ENCODE measurements at regions not wholly inside any gene's neighbourhood (a gene's known extent, or its start where the extent isn't known, plus 50 kb on each side); places are given as distances from the start of the nearest gene placed in this dataset.

- Histone ChIP-seq H3K9me3 (no peaks in the 10 kb centered on the region), H3K27me3 (no peaks in the 10 kb centered on the region), H3K4me3 (no peak overlapping the region), H3K4me1 (no peaks in the 10 kb centered on the region), H3K36me3 (no peaks in the 10 kb centered on the region), H3K27ac (no peak overlapping the region)
- DNase-seq, result no peak
- intact Hi-C loops (cut with DNase I; ENCODE audit: low total_unique reads), result no loop called here
- TF ChIP-seq CTCF (IDR thresholded peaks at IDR 0.05) (no peak), POLR2A (IDR thresholded peaks at IDR 0.05) (no peak)
These were observed 154.0 kb downstream of the PMAIP1 start for GRCh38 chr18:60053747-60054304.

- intact Hi-C loops (cut with DNase I; ENCODE audit: low total_unique reads), result no loop called here
- Histone ChIP-seq H3K4me1 (no peaks in the 10 kb centered on the region), H3K4me3 (no peak overlapping the region), H3K36me3 (no peaks in the 10 kb centered on the region), H3K9me3 (no peaks in the 10 kb centered on the region), H3K27ac (no peak overlapping the region), H3K27me3 (no peaks in the 10 kb centered on the region)
- TF ChIP-seq POLR2A (IDR thresholded peaks at IDR 0.05) (no peak), CTCF (IDR thresholded peaks at IDR 0.05) (no peak)
- no peak for DNase-seq
These were observed 151.0 kb downstream of the PMAIP1 start for GRCh38 chr18:60050821-60051220.

DNA sequence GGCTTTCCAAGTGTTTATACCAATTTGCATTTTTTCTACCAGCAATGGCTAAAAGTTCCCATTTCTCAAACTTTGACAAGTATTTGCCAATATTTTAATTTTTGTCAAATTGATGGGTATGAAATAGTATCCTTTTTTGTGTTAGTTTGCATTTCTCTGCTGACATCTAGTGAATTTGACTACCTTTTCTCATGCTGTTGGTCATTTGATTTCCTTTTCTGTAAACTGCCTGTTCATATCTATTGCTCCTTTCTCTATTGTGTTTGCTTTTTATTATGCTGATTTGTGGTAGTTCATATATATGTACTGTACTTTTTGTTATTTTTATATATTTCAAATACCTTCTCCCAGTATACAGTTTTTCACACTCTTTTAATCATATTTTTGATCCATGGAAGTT, 149.4 kb downstream of the PMAIP1 start:
- H3K4me3 ChIP-seq, result no peak overlapping the region
- H3K27ac ChIP-seq, result no peak overlapping the region
- H3K4me1 ChIP-seq, result no peaks in the 10 kb centered on the region
- no peaks in the 10 kb centered on the region for H3K9me3 ChIP-seq
- no peaks in the 10 kb centered on the region for H3K27me3 ChIP-seq
- no peaks in the 10 kb centered on the region for H3K36me3 ChIP-seq
- TF ChIP-seq CTCF (IDR thresholded peaks at IDR 0.05), result no peak
- no peak for TF ChIP-seq POLR2A (IDR thresholded peaks at IDR 0.05)
- no peak for DNase-seq
- intact Hi-C loops (cut with DNase I; ENCODE audit: low total_unique reads), result no loop called here

GRCh38 chr18:60047556-60047955, 147.8 kb downstream of the PMAIP1 start:
- no peaks in the 10 kb centered on the region for H3K4me1 ChIP-seq
- TF ChIP-seq CTCF (IDR thresholded peaks at IDR 0.05) (no peak), POLR2A (IDR thresholded peaks at IDR 0.05) (no peak)
- no peaks in the 10 kb centered on the region for H3K9me3 ChIP-seq
- intact Hi-C loops (cut with DNase I; ENCODE audit: low total_unique reads), result no loop called here
- H3K4me3 ChIP-seq, result no peak overlapping the region
- DNase-seq, result no peak
- H3K36me3 ChIP-seq, result no peaks in the 10 kb centered on the region
- H3K27ac ChIP-seq, result no peak overlapping the region
- H3K27me3 ChIP-seq, result no peaks in the 10 kb centered on the region

DNA sequence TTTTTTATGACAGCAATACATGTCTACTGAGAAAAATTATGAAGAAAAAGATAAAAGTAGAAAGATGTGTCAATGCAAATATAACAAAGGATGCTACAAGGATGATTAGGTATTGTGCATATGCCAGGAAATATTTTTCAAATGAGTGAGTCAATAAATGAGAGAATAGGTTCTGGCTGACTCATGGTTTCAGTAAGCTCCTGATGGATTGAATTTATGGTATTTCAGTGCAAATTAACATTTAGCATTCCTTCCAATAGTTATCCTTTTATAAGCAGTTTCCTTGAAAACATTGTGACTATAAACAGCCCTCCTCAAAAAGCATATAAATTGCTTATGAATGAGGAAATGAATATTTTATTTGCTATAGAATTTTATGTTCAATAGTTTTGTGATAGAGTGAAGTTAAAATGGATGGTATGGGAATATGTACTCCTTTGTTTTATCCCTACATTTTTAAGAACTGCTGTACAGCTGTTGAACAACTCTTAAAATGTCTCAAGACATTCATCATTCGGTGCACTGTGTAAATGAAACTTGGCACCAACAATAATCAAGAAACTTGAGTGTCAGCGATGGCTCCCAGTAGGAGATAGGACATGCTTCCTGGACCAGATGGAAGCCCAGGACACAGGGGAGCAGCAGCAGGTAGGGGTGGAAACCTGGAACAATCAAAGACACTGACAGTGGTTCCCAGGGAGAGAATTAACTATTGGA, 144.7 kb downstream of the PMAIP1 start:
- no peaks in the 10 kb centered on the region for H3K4me1 ChIP-seq
- H3K36me3 ChIP-seq, result no peaks in the 10 kb centered on the region
- H3K9me3 ChIP-seq, result no peaks in the 10 kb centered on the region
- intact Hi-C loops (cut with DNase I; ENCODE audit: low total_unique reads), result no loop called here
- no peak overlapping the region for H3K27ac ChIP-seq
- DNase-seq, result no peak
- no peaks in the 10 kb centered on the region for H3K27me3 ChIP-seq
- no peak overlapping the region for H3K4me3 ChIP-seq
- TF ChIP-seq CTCF (IDR thresholded peaks at IDR 0.05), result no peak
- no peak for TF ChIP-seq POLR2A (IDR thresholded peaks at IDR 0.05)
